ENCODE measurements at regions not wholly inside any gene's neighbourhood (a gene's known extent, or its start where the extent isn't known, plus 50 kb on each side); places are given as distances from the start of the nearest gene placed in this dataset.

DNA sequence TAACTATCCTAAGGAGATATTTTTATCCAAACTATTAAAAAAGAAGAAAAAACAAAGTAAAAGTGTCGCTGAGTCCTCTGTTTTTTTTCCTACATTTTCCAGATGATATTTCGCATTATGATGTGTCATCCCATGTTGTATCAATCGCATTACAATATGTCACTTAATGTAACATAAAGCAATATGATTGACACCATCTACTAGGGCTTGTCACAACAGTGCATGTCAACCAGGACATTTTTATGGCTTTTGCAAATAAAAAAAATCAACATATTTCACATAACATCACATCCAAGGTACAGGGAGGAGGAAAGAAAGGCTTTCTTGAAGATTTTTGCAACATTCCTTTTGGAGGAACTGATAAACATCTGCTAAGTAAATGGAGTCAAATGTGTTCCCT lies 308.9 kb downstream of the ETAA1 start:
- Histone ChIP-seq H3K4me1 (ENCODE audit: control insufficient read depth, insufficient read depth, low read length) (no peaks in the 10 kb centered on the region), H3K9me3 (ENCODE audit: control insufficient read depth, insufficient read depth, low read length) (no peaks in the 10 kb centered on the region), H3K36me3 (ENCODE audit: control insufficient read depth, insufficient read depth, low read length) (no peaks in the 10 kb centered on the region), H3K9ac (ENCODE audit: low read depth, low read length) (no peak overlapping the region), H3K4me3 (ENCODE audit: low read depth, low read length) (no peak overlapping the region), H3K27me3 (ENCODE audit: control insufficient read depth, insufficient read depth, low read length) (no peaks in the 10 kb centered on the region)

DNA sequence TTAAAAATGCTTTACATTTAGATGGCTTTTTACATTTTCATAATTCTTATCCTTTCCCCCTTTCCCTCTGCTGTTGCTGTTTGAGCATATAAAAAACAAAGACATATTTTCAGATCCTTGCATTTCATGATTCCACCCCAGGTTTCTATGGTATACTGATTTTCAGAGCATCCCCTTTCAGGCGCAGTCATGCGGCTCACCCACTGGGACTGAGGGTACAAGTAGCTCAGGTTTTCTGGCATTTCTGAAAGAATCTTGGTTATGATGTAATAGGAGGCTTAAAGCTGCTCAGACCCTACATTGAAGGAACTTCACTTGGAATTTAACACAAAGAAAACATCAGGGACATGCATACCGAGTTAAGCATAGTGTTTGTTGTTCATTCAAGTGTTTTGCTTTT lies 310.8 kb downstream of the ETAA1 start:
- Histone ChIP-seq H3K36me3 (ENCODE audit: control insufficient read depth, insufficient read depth, low read length) (no peaks in the 10 kb centered on the region), H3K27me3 (ENCODE audit: control insufficient read depth, insufficient read depth, low read length) (no peaks in the 10 kb centered on the region), H3K4me1 (ENCODE audit: control insufficient read depth, insufficient read depth, low read length) (no peaks in the 10 kb centered on the region), H3K9me3 (ENCODE audit: control insufficient read depth, insufficient read depth, low read length) (no peaks in the 10 kb centered on the region), H3K9ac (ENCODE audit: low read depth, low read length) (no peak overlapping the region), H3K4me3 (ENCODE audit: low read depth, low read length) (no peak overlapping the region)

DNA sequence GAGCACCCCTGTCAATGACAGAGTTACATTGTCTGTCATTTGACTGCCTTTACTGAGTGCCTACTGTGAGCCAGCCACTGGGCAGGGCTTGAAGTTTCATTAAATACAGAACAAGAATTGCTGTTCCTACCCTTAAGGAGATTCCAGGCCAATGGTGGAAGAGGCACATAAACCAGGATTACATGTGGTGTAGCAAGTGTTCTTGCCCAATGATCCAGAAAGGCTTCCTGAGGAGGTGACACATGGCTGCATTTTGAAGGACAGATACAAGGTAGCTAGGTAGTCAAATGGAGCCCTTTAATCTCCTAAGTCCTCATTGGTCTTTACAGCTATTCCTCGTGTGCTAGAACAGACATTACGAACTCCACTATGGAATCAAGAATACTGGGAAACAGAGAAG lies 312.7 kb downstream of the ETAA1 start:
- H3K4me1 ChIP-seq (ENCODE audit: control insufficient read depth, insufficient read depth, low read length), result no peaks in the 10 kb centered on the region
- no peak overlapping the region for H3K4me3 ChIP-seq (ENCODE audit: low read depth, low read length)
- no peaks in the 10 kb centered on the region for H3K9me3 ChIP-seq (ENCODE audit: control insufficient read depth, insufficient read depth, low read length)
- H3K36me3 ChIP-seq (ENCODE audit: control insufficient read depth, insufficient read depth, low read length), result no peaks in the 10 kb centered on the region
- no peaks in the 10 kb centered on the region for H3K27me3 ChIP-seq (ENCODE audit: control insufficient read depth, insufficient read depth, low read length)
- H3K9ac ChIP-seq (ENCODE audit: low read depth, low read length), result no peak overlapping the region

DNA sequence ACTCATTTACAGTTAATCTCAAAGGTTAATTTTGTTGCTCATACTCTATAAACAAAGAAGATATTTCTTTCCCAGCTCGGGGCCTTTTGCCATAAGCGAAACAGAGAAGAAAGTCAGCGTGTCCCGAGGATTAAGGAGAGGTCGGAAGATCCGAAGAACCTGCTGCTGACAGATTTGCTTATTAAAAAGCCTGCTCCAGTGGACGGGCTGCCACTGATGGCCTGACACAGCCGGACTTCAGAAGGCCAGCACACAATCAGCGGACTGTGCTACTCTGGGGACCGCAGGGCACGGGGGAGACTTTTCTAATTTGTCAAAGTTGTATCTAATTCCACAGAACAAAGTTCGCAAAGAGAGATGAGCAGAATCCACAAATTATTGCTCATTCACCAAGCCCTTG lies 315.4 kb downstream of the ETAA1 start:
- H3K9me3 ChIP-seq (ENCODE audit: control insufficient read depth, insufficient read depth, low read length), result no peaks in the 10 kb centered on the region
- H3K4me3 ChIP-seq (ENCODE audit: low read depth, low read length), result no peak overlapping the region

DNA sequence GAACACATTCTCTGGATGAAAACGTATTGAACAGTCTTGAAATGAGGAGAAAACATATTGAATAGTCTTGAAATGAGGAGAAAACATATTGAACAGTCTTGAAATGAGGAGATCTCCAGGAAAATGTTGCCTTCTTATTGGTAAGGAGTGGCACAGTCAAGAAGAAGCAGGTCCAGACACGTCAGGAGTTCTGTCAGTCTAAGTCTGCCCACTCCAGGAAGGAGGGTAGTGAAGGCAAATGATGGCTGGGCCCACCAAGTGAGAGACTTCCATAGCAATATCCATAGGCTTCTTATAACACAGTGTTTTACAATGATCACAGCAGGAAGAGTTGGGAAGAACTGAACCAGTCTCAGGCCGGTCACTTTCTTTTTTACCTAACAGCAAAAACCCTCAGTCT lies 316.2 kb downstream of the ETAA1 start:
- Histone ChIP-seq H3K9ac (ENCODE audit: low read depth, low read length) (no peak overlapping the region), H3K27me3 (ENCODE audit: control insufficient read depth, insufficient read depth, low read length) (no peaks in the 10 kb centered on the region), H3K4me1 (ENCODE audit: control insufficient read depth, insufficient read depth, low read length) (no peaks in the 10 kb centered on the region), H3K36me3 (ENCODE audit: control insufficient read depth, insufficient read depth, low read length) (no peaks in the 10 kb centered on the region), H3K4me3 (ENCODE audit: low read depth, low read length) (no peak overlapping the region), H3K9me3 (ENCODE audit: control insufficient read depth, insufficient read depth, low read length) (no peaks in the 10 kb centered on the region)

More for the DNA sequence above, 315.4 kb downstream of the ETAA1 start:
- H3K36me3 ChIP-seq (ENCODE audit: control insufficient read depth, insufficient read depth, low read length), result no peaks in the 10 kb centered on the region
- no peaks in the 10 kb centered on the region for H3K27me3 ChIP-seq (ENCODE audit: control insufficient read depth, insufficient read depth, low read length)
- H3K9ac ChIP-seq (ENCODE audit: low read depth, low read length), result no peak overlapping the region
- H3K4me1 ChIP-seq (ENCODE audit: control insufficient read depth, insufficient read depth, low read length), result no peaks in the 10 kb centered on the region

DNA sequence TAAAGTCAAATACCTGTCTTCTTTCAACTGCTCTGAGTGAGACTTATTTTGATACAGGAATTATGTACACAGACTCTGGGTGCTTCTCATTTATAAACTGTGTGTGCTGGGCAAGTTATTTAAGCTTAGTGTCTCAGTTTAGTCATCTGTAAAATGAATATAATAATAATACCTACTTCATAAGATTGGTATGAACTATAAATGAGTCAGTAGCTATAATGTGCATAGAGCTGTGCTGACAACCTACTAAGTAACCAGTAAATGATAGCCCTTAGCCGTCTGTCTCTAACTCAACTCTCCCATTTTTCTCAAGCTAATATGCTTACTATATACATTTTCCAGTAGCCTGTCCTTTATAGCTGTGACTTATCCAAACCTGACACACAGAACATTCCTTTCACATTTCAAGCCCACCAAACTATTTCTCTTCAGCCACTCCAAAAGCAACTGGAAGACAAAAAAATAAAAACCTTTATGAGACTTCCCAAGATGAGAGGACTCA lies 319.8 kb downstream of the ETAA1 start:
- Histone ChIP-seq H3K9ac (ENCODE audit: low read depth, low read length) (no peak overlapping the region), H3K4me3 (ENCODE audit: low read depth, low read length) (no peak overlapping the region), H3K9me3 (ENCODE audit: control insufficient read depth, insufficient read depth, low read length) (no peaks in the 10 kb centered on the region), H3K27me3 (ENCODE audit: control insufficient read depth, insufficient read depth, low read length) (no peaks in the 10 kb centered on the region), H3K4me1 (ENCODE audit: control insufficient read depth, insufficient read depth, low read length) (no peaks in the 10 kb centered on the region), H3K36me3 (ENCODE audit: control insufficient read depth, insufficient read depth, low read length) (no peaks in the 10 kb centered on the region)

DNA sequence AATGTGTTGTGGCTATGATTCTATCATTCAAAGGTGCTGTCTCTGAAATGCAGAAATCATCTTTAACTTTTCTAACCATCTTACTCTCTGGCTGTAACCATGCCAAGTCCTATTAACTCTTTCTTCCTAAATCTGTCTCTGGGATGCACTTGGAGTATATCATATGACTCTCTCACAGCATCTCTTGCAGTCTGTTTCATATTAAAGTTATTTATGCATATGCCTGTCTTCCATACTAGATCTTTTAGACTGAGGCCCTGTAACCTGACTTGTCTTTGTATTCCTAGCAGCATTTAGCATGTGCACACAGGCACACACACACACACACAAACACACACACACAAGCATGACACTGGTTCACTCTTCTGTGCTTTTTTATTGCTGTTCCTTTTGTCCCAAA lies 320.6 kb downstream of the ETAA1 start:
- H3K9ac ChIP-seq (ENCODE audit: low read depth, low read length), result no peak overlapping the region

DNA sequence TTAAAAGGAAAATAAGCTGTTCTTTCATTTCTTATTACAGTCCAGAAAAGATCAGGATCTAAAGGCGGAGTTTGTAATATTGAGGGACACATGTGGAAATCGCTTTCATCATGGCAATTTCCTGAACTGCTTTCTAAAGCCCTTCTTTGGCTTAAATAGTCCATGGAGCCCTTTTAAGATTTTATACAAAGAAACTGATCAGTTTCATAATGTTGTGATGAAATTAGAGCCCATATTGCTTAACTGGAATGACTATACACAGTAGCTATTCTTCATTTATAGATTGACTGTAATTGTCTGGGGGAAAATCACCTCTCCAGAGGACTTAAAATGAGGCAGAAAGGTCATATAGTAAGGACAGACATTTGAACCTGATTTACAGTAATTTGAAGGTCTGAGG lies 322.2 kb downstream of the ETAA1 start:
- Histone ChIP-seq H3K9ac (ENCODE audit: low read depth, low read length) (no peak overlapping the region), H3K4me1 (ENCODE audit: control insufficient read depth, insufficient read depth, low read length) (no peaks in the 10 kb centered on the region), H3K27me3 (ENCODE audit: control insufficient read depth, insufficient read depth, low read length) (no peaks in the 10 kb centered on the region), H3K9me3 (ENCODE audit: control insufficient read depth, insufficient read depth, low read length) (no peaks in the 10 kb centered on the region), H3K4me3 (ENCODE audit: low read depth, low read length) (no peak overlapping the region), H3K36me3 (ENCODE audit: control insufficient read depth, insufficient read depth, low read length) (no peaks in the 10 kb centered on the region)

More for the DNA sequence above, 320.6 kb downstream of the ETAA1 start:
- H3K4me3 ChIP-seq (ENCODE audit: low read depth, low read length), result no peak overlapping the region
- H3K4me1 ChIP-seq (ENCODE audit: control insufficient read depth, insufficient read depth, low read length), result no peaks in the 10 kb centered on the region
- no peaks in the 10 kb centered on the region for H3K27me3 ChIP-seq (ENCODE audit: control insufficient read depth, insufficient read depth, low read length)
- H3K9me3 ChIP-seq (ENCODE audit: control insufficient read depth, insufficient read depth, low read length), result no peaks in the 10 kb centered on the region
- H3K36me3 ChIP-seq (ENCODE audit: control insufficient read depth, insufficient read depth, low read length), result no peaks in the 10 kb centered on the region

DNA sequence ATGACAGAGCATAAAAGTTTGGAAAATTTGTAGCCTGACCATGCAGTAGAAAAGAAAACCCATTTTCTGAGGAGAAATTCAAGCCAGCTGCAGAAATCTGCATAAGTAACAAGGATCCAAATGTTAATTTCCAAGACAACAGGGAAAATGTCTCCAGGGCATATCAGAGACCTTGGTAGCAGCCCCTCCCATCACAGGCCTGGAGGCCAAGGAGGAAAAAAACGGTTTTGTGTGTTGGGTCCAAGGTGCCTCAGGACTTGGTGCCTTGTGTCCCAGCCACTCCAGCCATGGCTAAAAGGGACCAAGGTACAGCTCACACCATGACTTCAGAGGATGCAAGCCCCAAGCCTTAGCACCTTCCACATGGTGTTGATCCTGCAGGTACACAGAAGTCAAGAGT lies 324.4 kb downstream of the ETAA1 start:
- Histone ChIP-seq H3K9ac (ENCODE audit: low read depth, low read length) (no peak overlapping the region), H3K9me3 (ENCODE audit: control insufficient read depth, insufficient read depth, low read length) (no peaks in the 10 kb centered on the region), H3K36me3 (ENCODE audit: control insufficient read depth, insufficient read depth, low read length) (no peaks in the 10 kb centered on the region), H3K4me3 (ENCODE audit: low read depth, low read length) (no peak overlapping the region), H3K27me3 (ENCODE audit: control insufficient read depth, insufficient read depth, low read length) (no peaks in the 10 kb centered on the region), H3K4me1 (ENCODE audit: control insufficient read depth, insufficient read depth, low read length) (no peaks in the 10 kb centered on the region)

DNA sequence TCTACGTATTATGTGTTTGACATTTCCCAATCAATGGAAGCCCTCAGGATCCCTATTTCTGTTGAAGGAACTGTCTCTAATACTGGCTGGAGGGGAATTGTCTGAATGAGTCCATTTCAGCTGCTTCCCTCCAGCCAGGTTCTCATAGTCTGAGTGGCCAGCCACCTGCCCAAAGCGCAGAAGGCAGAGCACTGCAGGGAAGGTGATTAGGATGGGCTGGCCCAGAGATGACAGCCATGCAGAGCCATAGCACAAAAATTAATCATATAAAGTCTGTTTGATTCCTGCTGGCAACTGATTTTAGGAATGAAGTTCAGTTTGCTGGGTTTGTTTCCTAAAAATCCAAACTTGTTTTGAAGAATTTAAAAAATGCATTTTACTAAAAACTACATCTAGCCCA lies 327.1 kb downstream of the ETAA1 start:
- Histone ChIP-seq H3K4me1 (ENCODE audit: control insufficient read depth, insufficient read depth, low read length) (no peaks in the 10 kb centered on the region), H3K9me3 (ENCODE audit: control insufficient read depth, insufficient read depth, low read length) (no peaks in the 10 kb centered on the region), H3K4me3 (ENCODE audit: low read depth, low read length) (no peak overlapping the region), H3K9ac (ENCODE audit: low read depth, low read length) (no peak overlapping the region), H3K27me3 (ENCODE audit: control insufficient read depth, insufficient read depth, low read length) (no peaks in the 10 kb centered on the region), H3K36me3 (ENCODE audit: control insufficient read depth, insufficient read depth, low read length) (no peaks in the 10 kb centered on the region)

DNA sequence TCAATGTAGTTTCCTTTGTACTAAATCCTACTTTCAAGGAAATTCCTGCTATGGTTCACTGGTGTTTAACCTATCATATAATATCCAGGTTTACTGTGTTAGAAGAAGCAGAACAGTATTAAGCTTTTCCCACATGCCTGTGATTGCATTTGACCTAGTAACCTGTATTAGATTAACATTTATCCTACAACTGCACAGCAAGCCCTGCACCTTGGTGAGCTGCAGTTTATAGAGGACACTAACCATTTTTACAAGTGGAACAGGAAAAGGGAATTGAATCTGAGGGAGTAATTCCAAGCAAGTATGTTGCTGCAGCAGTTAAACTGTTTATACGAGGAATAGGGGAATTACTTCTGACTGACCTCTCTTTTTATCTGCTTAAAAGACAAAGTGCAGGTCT lies 328.6 kb downstream of the ETAA1 start:
- Histone ChIP-seq H3K9ac (ENCODE audit: low read depth, low read length) (no peak overlapping the region), H3K4me3 (ENCODE audit: low read depth, low read length) (no peak overlapping the region), H3K36me3 (ENCODE audit: control insufficient read depth, insufficient read depth, low read length) (no peaks in the 10 kb centered on the region), H3K4me1 (ENCODE audit: control insufficient read depth, insufficient read depth, low read length) (no peaks in the 10 kb centered on the region), H3K9me3 (ENCODE audit: control insufficient read depth, insufficient read depth, low read length) (no peaks in the 10 kb centered on the region), H3K27me3 (ENCODE audit: control insufficient read depth, insufficient read depth, low read length) (no peaks in the 10 kb centered on the region)

DNA sequence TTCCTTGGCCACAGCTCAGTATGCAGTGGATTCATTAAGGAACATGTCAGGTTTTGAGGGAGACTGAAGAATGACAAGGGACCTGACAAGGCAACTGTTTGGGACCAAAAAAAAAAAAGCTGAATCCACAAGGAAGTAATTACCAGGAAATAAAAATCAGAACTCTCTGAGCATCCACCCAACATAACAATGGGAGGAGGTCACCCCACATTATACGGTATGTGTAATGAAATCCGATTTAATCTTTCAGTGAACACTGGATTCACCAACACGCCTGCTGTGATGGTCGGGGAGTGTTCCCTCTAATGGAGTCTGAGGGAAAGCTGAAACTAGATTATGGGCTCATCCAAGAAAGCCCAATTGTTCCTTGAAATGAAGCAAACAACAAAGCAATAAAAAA lies 329.3 kb downstream of the ETAA1 start:
- H3K36me3 ChIP-seq (ENCODE audit: control insufficient read depth, insufficient read depth, low read length), result no peaks in the 10 kb centered on the region
- no peaks in the 10 kb centered on the region for H3K9me3 ChIP-seq (ENCODE audit: control insufficient read depth, insufficient read depth, low read length)
- no peaks in the 10 kb centered on the region for H3K27me3 ChIP-seq (ENCODE audit: control insufficient read depth, insufficient read depth, low read length)
- no peak overlapping the region for H3K4me3 ChIP-seq (ENCODE audit: low read depth, low read length)
- no peak overlapping the region for H3K9ac ChIP-seq (ENCODE audit: low read depth, low read length)
- no peaks in the 10 kb centered on the region for H3K4me1 ChIP-seq (ENCODE audit: control insufficient read depth, insufficient read depth, low read length)

DNA sequence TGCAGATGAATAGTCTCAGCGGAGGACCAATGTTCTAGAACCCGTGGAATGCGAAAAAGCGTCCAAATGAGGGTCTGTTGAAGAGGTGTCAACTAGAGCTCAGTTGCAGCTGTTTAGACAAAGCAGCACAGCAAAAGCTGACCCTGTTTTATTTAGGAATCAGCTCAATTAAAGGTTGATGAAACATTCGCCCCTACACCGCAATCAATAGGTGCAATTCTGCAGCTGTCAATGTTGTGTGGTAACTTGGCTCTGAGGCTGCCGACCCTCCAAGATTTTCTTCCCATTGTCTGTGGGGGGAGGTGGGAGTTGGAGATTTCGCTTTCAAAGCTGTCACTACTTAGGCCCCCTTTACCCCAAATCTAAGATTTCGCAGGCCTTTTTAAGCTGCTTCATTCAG lies 330.0 kb downstream of the ETAA1 start:
- H3K9me3 ChIP-seq (ENCODE audit: control insufficient read depth, insufficient read depth, low read length), result no peaks in the 10 kb centered on the region
- no peaks in the 10 kb centered on the region for H3K4me1 ChIP-seq (ENCODE audit: control insufficient read depth, insufficient read depth, low read length)

More for the DNA sequence above, 330.0 kb downstream of the ETAA1 start:
- Histone ChIP-seq H3K4me3 (ENCODE audit: low read depth, low read length) (no peak overlapping the region), H3K9ac (ENCODE audit: low read depth, low read length) (no peak overlapping the region), H3K36me3 (ENCODE audit: control insufficient read depth, insufficient read depth, low read length) (no peaks in the 10 kb centered on the region), H3K27me3 (ENCODE audit: control insufficient read depth, insufficient read depth, low read length) (no peaks in the 10 kb centered on the region)

Data from iPS-15b (cell line).